ENCODE measurements at regions not wholly inside any gene's neighbourhood (a gene's known extent, or its start where the extent isn't known, plus 50 kb on each side); places are given as distances from the start of the nearest gene placed in this dataset.
A peak's percentile ranks its signal among the peaks of the same experiment; 100 is the strongest.

GRCh38 chr1:191504999-191505398 is 653.3 kb upstream of the RGS18 start:
- H3K79me1 ChIP-seq (ENCODE audit: low read depth in 1 of 2, low read length in 2 of 2): no peaks in the 10 kb centered on the region
- no peak overlapping the region for H2BK120ac ChIP-seq (ENCODE audit: low read depth, low read length)
- ChIA-PET CTCF (no interaction called here), POLR2A (ENCODE audit: unreplicated experiment) (no interaction called here)
- H3K4me2 ChIP-seq (ENCODE audit: low read depth, low read length): no peak overlapping the region
- H2AFZ ChIP-seq (replicated peaks; ENCODE audit: low read length, poor library complexity): no peak overlapping the region
- H3K23ac ChIP-seq (ENCODE audit: low read depth, low read length): no peak overlapping the region
- no peaks in the 10 kb centered on the region for H3K36me3 ChIP-seq (ENCODE audit: control insufficient read depth, insufficient read depth, low read length)
- H2AK5ac ChIP-seq (ENCODE audit: low read depth, low read length): no peak overlapping the region
- TF ChIP-seq POLR2A (IDR thresholded peaks at IDR 0.05; ENCODE audit: low read depth, low read length) (no peak), CEBPB (IDR thresholded peaks at IDR 0.05; ENCODE audit: low read depth, low read length) (peak; percentile 53; the same call in 1 of the 2 replicates)
- no peak overlapping the region for H2BK15ac ChIP-seq (ENCODE audit: low read depth, low read length)
- intact Hi-C loops (cut with micrococcal nuclease): no loop called here
- no peak overlapping the region for H2BK20ac ChIP-seq (ENCODE audit: low read depth, low read length)
- no peak overlapping the region for H3K56ac ChIP-seq (ENCODE audit: extremely low read depth, insufficient read depth, low read length)
- in situ Hi-C loops (cut with MboI; ENCODE audit: low sequenced_read_pairs): no loop called here
- H3K9me1 ChIP-seq (ENCODE audit: insufficient read depth, low read length): no peaks in the 10 kb centered on the region
- no peak overlapping the region for H3K9ac ChIP-seq (ENCODE audit: low read depth, low read length)
- no peak overlapping the region for H4K5ac ChIP-seq (ENCODE audit: low read depth, low read length)
- H3K18ac ChIP-seq (ENCODE audit: low read depth, low read length): no peak overlapping the region
- no peaks in the 10 kb centered on the region for H3K9me3 ChIP-seq (ENCODE audit: control insufficient read depth, insufficient read depth, low read length)
- no peak for DNase-seq
- no peak overlapping the region for H4K91ac ChIP-seq (ENCODE audit: insufficient read depth, low read depth, low read length)
- no peak overlapping the region for H3K27ac ChIP-seq (ENCODE audit: insufficient read depth, low read length)
- no peaks in the 10 kb centered on the region for H4K20me1 ChIP-seq (ENCODE audit: insufficient read depth, low read length)
- H3K4ac ChIP-seq (ENCODE audit: low read depth, low read length): no peak overlapping the region
- no peaks in the 10 kb centered on the region for H3K4me1 ChIP-seq (ENCODE audit: control insufficient read depth, insufficient read depth, low read length)
- ATAC-seq (ENCODE audit: low read depth): no peak
- dilution Hi-C loops (cut with HindIII; ENCODE audit: low sequenced_read_pairs, unreplicated experiment): no loop called here
- H3K14ac ChIP-seq (replicated peaks; ENCODE audit: low read depth, low read length): no peak overlapping the region
- no TSS peak for BruUV-seq (replicated peaks)
- no peak overlapping the region for H2BK5ac ChIP-seq (ENCODE audit: low read depth, low read length, poor library complexity, severe bottlenecking)
- no peak overlapping the region for H4K8ac ChIP-seq (ENCODE audit: low read depth in 2 of 2, low read length in 2 of 2)
- no peak overlapping the region for H2AK9ac ChIP-seq (replicated peaks; ENCODE audit: low read depth, low read length, poor library complexity)
- H3K4me3 ChIP-seq (ENCODE audit: insufficient read depth, low read depth, low read length): no peak overlapping the region
- H3K27me3 ChIP-seq (ENCODE audit: control insufficient read depth, insufficient read depth, low read length): no peaks in the 10 kb centered on the region

Measured in IMR-90 (cell line).